Tibial nerve (tissue), 4 donors: ENCODE measurements at regions not wholly inside any gene's neighbourhood (a gene's known extent, or its start where the extent isn't known, plus 50 kb on each side); places are given as distances from the start of the nearest gene placed in this dataset.

ENCODE experiments used
- DNase-seq, 2 donors: peaks; one replicate each; pipeline ENCODE4 v3.0.0-alpha.2; 2019; ENCODE audit warnings: low spot score in 2 of 2
- H3K27ac ChIP-seq, 4 donors: fragments of 200-600 bp; sonication (generic) in 3 of 4; one replicate each; pipeline ENCODE4 v1.5.1; 2017 to 2019; ENCODE audit warnings: mild to moderate bottlenecking in 1 of 4
- H3K27me3 ChIP-seq, 2 donors: fragments of 200-600 bp; sonication (generic) in 1 of 2; one replicate each; pipeline versions ENCODE4 v1.5.1 to v1.6.0; 2017 to 2019
- H3K36me3 ChIP-seq, 3 donors: fragments of 200-600 bp; sonication (generic); one replicate each; pipeline ENCODE4 v1.5.1; 2018 to 2019
- H3K4me1 ChIP-seq, 4 donors: fragments of 200-600 bp; sonication (generic) in 3 of 4; one replicate each; pipeline ENCODE4 v1.5.1; 2017 to 2019
- H3K4me3 ChIP-seq, 4 donors: fragments of 200-600 bp; sonication (generic) in 3 of 4; one replicate each; pipeline ENCODE4 v1.5.1; 2017 to 2019; ENCODE audit warnings: mild to moderate bottlenecking in 1 of 4, moderate library complexity in 1 of 4
- H3K9me3 ChIP-seq, 4 donors: fragments of 200-600 bp; sonication (generic) in 3 of 4; one replicate each; pipeline ENCODE4 v1.5.1; 2017 to 2019
- EP300 ChIP-seq, 2 donors: sonication (generic); formaldehyde crosslinking; IDR thresholded peaks; one replicate each; pipeline ENCODE4 v1.6.1; 2017; ENCODE audit warnings: antibody characterized with exemption in 2 of 2, mild to moderate bottlenecking in 1 of 2
- POLR2A ChIP-seq, 2 donors: fragments of 450-650 bp; IDR thresholded peaks; one replicate each; pipeline ENCODE4 v1.6.1; 2017; ENCODE audit warnings: antibody characterized with exemption in 2 of 2, mild to moderate bottlenecking in 2 of 2, moderate library complexity in 2 of 2
- WGBS, 2 donors: methylation state at CpG; one replicate each; pipeline ENCODE4 v1.1.5; 2018; 5-methylcytosine and 5-hydroxymethylcytosine counted together
- TF ChIP-seq, protein P1 (sequence below), 5 experiments: fragments of 200-600 bp in 3 of 5; fragments of 450-650 bp in 2 of 5; sonication (generic) in 3 of 5; IDR thresholded peaks; one replicate each; pipeline ENCODE4 v1.5.1; 2016 to 2019; ENCODE audit warnings: antibody characterized with exemption in 5 of 5, mild to moderate bottlenecking in 3 of 5, moderate library complexity in 2 of 5

DNA sequence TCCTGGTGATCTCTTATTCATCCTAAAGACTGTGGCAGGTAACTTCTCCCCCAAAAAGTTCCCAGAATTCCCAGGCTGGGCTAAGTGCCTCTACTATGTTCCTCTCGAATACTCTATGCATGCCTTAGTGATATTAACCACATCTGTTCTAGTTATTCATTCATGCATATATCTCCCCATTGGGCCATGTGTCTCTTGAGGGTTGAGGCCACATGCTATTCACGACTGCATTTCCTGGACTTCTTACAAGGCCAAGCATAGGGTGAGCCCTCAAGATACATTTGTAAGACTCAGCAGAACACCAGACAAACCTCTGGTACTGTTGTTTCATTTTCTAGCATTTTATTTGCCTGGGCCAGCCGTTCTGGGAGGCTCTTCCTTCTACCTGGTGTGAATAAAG is 117.0 kb downstream of the EN1 start:
- Histone ChIP-seq H3K4me1 (no peaks in the 10 kb centered on the region), H3K36me3 (no peaks in the 10 kb centered on the region), H3K27me3 (no peaks in the 10 kb centered on the region), H3K9me3 (peaks cover 0 to 15% (median 0%) of the 10 kb centered on the region in 4 donors), H3K27ac (no peak overlapping the region), H3K4me3 (no peak overlapping the region)
- WGBS, 2 donors = 34 to 58% methylated on average over 3 of the region's 3 CpGs
- DNase-seq = no peak
- TF ChIP-seq POLR2A (IDR thresholded peaks at IDR 0.05) = no peak
- TF ChIP-seq EP300 (IDR thresholded peaks at IDR 0.05) = no peak
- TF ChIP-seq, protein P1, sequence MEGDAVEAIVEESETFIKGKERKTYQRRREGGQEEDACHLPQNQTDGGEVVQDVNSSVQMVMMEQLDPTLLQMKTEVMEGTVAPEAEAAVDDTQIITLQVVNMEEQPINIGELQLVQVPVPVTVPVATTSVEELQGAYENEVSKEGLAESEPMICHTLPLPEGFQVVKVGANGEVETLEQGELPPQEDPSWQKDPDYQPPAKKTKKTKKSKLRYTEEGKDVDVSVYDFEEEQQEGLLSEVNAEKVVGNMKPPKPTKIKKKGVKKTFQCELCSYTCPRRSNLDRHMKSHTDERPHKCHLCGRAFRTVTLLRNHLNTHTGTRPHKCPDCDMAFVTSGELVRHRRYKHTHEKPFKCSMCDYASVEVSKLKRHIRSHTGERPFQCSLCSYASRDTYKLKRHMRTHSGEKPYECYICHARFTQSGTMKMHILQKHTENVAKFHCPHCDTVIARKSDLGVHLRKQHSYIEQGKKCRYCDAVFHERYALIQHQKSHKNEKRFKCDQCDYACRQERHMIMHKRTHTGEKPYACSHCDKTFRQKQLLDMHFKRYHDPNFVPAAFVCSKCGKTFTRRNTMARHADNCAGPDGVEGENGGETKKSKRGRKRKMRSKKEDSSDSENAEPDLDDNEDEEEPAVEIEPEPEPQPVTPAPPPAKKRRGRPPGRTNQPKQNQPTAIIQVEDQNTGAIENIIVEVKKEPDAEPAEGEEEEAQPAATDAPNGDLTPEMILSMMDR (IDR thresholded peaks at IDR 0.05) = no peak

DNA sequence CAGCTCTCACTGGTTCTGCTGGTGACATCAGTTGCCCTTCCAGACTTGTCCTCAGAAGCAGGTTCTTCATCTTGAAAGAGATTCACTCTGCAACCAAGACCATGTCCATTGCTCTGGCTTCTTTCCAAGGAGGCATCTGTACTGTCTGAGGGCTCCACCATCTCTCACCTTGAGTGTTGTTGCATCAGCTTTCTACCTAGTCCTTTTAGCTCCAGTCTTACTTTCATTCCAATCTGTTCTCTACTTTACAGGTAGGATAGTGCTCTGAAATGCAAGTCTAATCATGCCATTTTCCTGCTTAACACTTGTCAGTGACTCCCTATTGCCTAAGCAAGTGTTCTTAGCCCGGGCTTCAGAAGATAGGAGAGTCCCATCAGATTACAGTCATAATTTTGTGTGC is 117.7 kb downstream of the EN1 start:
- Histone ChIP-seq H3K9me3 (peaks cover 0 to 15% (median 0%) of the 10 kb centered on the region in 4 donors), H3K27ac (no peak overlapping the region), H3K4me3 (no peak overlapping the region), H3K27me3 (no peaks in the 10 kb centered on the region), H3K4me1 (no peaks in the 10 kb centered on the region), H3K36me3 (no peaks in the 10 kb centered on the region)
- no peak for DNase-seq
- WGBS, 2 donors = 46 to 62% methylated on average over 1 of the region's 1 CpG
- TF ChIP-seq EP300 (IDR thresholded peaks at IDR 0.05) (no peak), POLR2A (IDR thresholded peaks at IDR 0.05) (no peak)
- TF ChIP-seq, protein P1 (IDR thresholded peaks at IDR 0.05) = no peak

DNA sequence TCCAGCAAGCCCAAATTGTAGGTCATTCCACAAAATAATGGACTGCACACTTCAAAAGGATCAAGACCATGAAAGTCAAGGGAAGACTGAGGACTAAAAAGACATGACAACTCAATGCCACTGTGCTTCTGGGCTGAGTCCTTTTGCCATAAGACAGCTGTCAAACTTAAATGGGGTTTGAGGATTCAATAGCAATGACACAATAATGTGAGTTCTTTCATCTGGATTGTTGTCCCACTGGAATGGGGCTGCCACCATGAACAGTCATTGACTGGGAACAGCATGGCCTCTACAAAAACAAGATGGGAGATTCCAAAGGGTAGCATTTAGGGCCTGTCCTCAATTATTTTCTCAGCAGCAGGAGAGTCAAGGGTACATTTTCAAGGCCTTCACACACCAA is 118.5 kb downstream of the EN1 start:
- Histone ChIP-seq H3K4me1 (no peaks in the 10 kb centered on the region), H3K27me3 (no peaks in the 10 kb centered on the region), H3K36me3 (no peaks in the 10 kb centered on the region), H3K9me3 (peaks cover 0 to 15% (median 0%) of the 10 kb centered on the region in 4 donors), H3K4me3 (no peak overlapping the region), H3K27ac (no peak overlapping the region)
- no peak for TF ChIP-seq POLR2A (IDR thresholded peaks at IDR 0.05)
- no peak for TF ChIP-seq EP300 (IDR thresholded peaks at IDR 0.05)
- TF ChIP-seq, protein P1 (IDR thresholded peaks at IDR 0.05) = no peak
- no peak for DNase-seq

DNA sequence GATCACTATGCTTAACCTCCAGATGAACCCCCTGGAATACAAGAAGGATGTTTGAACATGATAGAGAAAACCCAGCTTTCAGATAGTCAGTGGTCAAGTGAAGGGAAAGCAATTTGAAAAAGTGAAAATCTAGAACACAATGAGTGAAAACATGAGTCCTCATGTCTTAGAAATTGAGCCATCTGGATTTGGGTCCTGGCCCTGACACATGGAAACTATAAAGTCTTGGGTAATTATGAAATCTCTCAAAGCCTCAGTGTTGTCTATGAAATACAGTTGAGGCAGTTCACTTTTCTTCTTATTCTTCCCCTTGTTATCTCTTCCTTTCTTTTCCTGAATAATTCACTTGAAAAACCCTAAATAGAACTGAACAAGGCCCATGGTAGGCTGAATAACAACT is 120.6 kb downstream of the EN1 start:
- DNase-seq = no peak
- no peak overlapping the region for H3K27ac ChIP-seq

DNA sequence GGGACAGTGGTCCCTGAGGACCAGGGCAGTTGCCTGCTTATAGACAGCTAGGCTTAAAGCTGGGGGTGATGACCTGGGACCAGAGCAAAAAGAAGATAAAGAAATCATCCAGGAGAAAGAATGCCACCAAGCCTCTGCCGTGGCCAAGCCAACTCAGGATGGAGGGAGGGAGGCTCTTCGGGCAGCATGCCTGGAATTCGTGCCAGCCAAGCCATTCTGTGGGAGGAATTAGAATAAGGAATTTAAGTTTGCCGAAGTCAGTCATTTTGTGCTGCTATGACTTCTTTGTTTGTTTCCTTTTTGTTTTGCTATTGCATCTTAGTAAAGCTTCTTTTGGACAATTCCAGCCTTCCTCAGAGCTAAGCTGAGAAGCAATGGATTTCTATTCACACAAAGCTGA is 124.1 kb downstream of the EN1 start:
- H3K27me3 ChIP-seq = no peaks in the 10 kb centered on the region
- TF ChIP-seq, protein P1 (IDR thresholded peaks at IDR 0.05) = no peak
- TF ChIP-seq EP300 (IDR thresholded peaks at IDR 0.05) (no peak), POLR2A (IDR thresholded peaks at IDR 0.05) (no peak)
- peaks cover 0 to 10% (median 0%) of the 10 kb centered on the region in 4 donors for H3K9me3 ChIP-seq
- 30 to 33% methylated on average over 4 of the region's 4 CpGs for WGBS, 2 donors
- peaks cover 0 to 5% (median 2%) of the 10 kb centered on the region in 4 donors for H3K4me1 ChIP-seq
- no peaks in the 10 kb centered on the region for H3K36me3 ChIP-seq
- DNase-seq = no peak
- no peak overlapping the region for H3K27ac ChIP-seq
- no peak overlapping the region for H3K4me3 ChIP-seq

More for the DNA sequence above, 120.6 kb downstream of the EN1 start:
- no peak overlapping the region for H3K4me3 ChIP-seq
- H3K9me3 ChIP-seq = peaks cover 0 to 10% (median 0%) of the 10 kb centered on the region in 4 donors
- peaks cover 0 to 5% (median 2%) of the 10 kb centered on the region in 4 donors for H3K4me1 ChIP-seq
- TF ChIP-seq POLR2A (IDR thresholded peaks at IDR 0.05) = no peak
- TF ChIP-seq EP300 (IDR thresholded peaks at IDR 0.05) = no peak
- TF ChIP-seq, protein P1 (IDR thresholded peaks at IDR 0.05) = no peak
- no peaks in the 10 kb centered on the region for H3K36me3 ChIP-seq
- H3K27me3 ChIP-seq = no peaks in the 10 kb centered on the region
